Stimulated activated CD4-positive, alpha-beta T cell treated with anti-CD3 and anti-CD28 coated beads, Interleukin-2, amount 100 ng/mL, for 4 hours (primary cell): ENCODE measurements at regions not wholly inside any gene's neighbourhood (a gene's known extent, or its start where the extent isn't known, plus 50 kb on each side); places are given as distances from the start of the nearest gene placed in this dataset.

ENCODE experiments used
- DNase-seq: peaks from one replicate; pipeline ENCODE4 v3.0.0-alpha.2; 2020; ENCODE audit warnings: low read depth

- DNase-seq = no peak
These were observed 251.9 kb upstream of the TCERG1L start for GRCh38 chr10:131563411-131563810.

GRCh38 chr10:131567279-131568162, 256.0 kb upstream of the TCERG1L start:
- DNase-seq = no peak

- no peak for DNase-seq
These were observed 257.3 kb upstream of the TCERG1L start for GRCh38 chr10:131568866-131569265.

- DNase-seq = no peak
These were observed 258.6 kb upstream of the TCERG1L start for GRCh38 chr10:131569851-131570715.

GRCh38 chr10:131570716-131571307, 259.3 kb upstream of the TCERG1L start:
- no peak for DNase-seq

- no peak for DNase-seq
These were observed 259.8 kb upstream of the TCERG1L start for GRCh38 chr10:131571346-131571745.

- no peak for DNase-seq
These were observed 260.3 kb upstream of the TCERG1L start for GRCh38 chr10:131571865-131572264.

GRCh38 chr10:131573256-131573655, 261.7 kb upstream of the TCERG1L start:
- no peak for DNase-seq

- no peak for DNase-seq
These were observed 262.2 kb upstream of the TCERG1L start for GRCh38 chr10:131573707-131574106.

GRCh38 chr10:131574363-131574706, 262.8 kb upstream of the TCERG1L start:
- no peak for DNase-seq

GRCh38 chr10:131574707-131575430, 263.3 kb upstream of the TCERG1L start:
- no peak for DNase-seq

GRCh38 chr10:131575877-131576276, 264.4 kb upstream of the TCERG1L start:
- DNase-seq = no peak

- no peak for DNase-seq
These were observed 265.0 kb upstream of the TCERG1L start for GRCh38 chr10:131576341-131577177.

- DNase-seq = no peak
These were observed 265.6 kb upstream of the TCERG1L start for GRCh38 chr10:131577178-131577555.

- DNase-seq = no peak
These were observed 266.4 kb upstream of the TCERG1L start for GRCh38 chr10:131577786-131578471.

GRCh38 chr10:131578472-131578970, 267.0 kb upstream of the TCERG1L start:
- DNase-seq = no peak

GRCh38 chr10:131579251-131580071, 267.9 kb upstream of the TCERG1L start:
- no peak for DNase-seq

- DNase-seq = no peak
These were observed 268.6 kb upstream of the TCERG1L start for GRCh38 chr10:131580076-131580652.

- DNase-seq = no peak
These were observed 269.2 kb upstream of the TCERG1L start for GRCh38 chr10:131580674-131581073.
